HUES64 (cell line): ENCODE measurements at regions not wholly inside any gene's neighbourhood (a gene's known extent, or its start where the extent isn't known, plus 50 kb on each side); places are given as distances from the start of the nearest gene placed in this dataset.

ENCODE experiments used
- H3K27ac ChIP-seq: 2 replicates; pipeline ENCODE4 v1.7.0; 2013; ENCODE audit warnings: low read depth, low read length, inconsistent platforms
- H3K27me3 ChIP-seq: 2 replicates; pipeline ENCODE4 v1.6.1; 2013; ENCODE audit warnings: mild to moderate bottlenecking, low read length; ENCODE audit not compliant: insufficient read depth
- H3K36me3 ChIP-seq: 2 replicates; pipeline ENCODE4 v1.6.1; 2013; ENCODE audit warnings: mild to moderate bottlenecking, low read length; ENCODE audit not compliant: insufficient read depth
- H3K4me1 ChIP-seq: 2 replicates; pipeline ENCODE4 v1.6.1; 2013; ENCODE audit warnings: mild to moderate bottlenecking, low read length, moderate library complexity; ENCODE audit not compliant: insufficient read depth
- H3K4me3 ChIP-seq: 2 replicates; pipeline ENCODE4 v1.5.1; 2013; ENCODE audit warnings: mild to moderate bottlenecking, low read length, moderate library complexity
- H3K9ac ChIP-seq: 2 replicates; pipeline ENCODE4 v1.6.1; 2013; ENCODE audit warnings: mild to moderate bottlenecking, low read depth, low read length
- H3K9me3 ChIP-seq: 2 replicates; pipeline ENCODE4 v1.6.1; 2013; ENCODE audit warnings: low read depth, low read length; ENCODE audit not compliant: insufficient read depth
- WGBS: fragments of 150-250, 120-280 bp; methylation state at CpG from one replicate; pipeline ENCODE4 v1.1.7; 2013; ENCODE audit warnings: missing lambda C conversion rate; 5-methylcytosine and 5-hydroxymethylcytosine counted together

GRCh38 chr3:5304188-5304587 is 116.7 kb downstream of the EDEM1 start:
- no peak overlapping the region for H3K4me3 ChIP-seq
- H3K27ac ChIP-seq = no peak overlapping the region
- no peak overlapping the region for H3K9ac ChIP-seq
- H3K9me3 ChIP-seq = no peaks in the 10 kb centered on the region
- no peaks in the 10 kb centered on the region; the same call in 1 of the 2 replicates for H3K4me1 ChIP-seq
- no peaks in the 10 kb centered on the region for H3K27me3 ChIP-seq
- no peaks in the 10 kb centered on the region for H3K36me3 ChIP-seq
- WGBS = 100% methylated on average over 1 of the region's 1 CpG

GRCh38 chr3:5304789-5305683 is 117.5 kb downstream of the EDEM1 start:
- H3K4me3 ChIP-seq = no peak overlapping the region
- no peak overlapping the region for H3K27ac ChIP-seq
- no peaks in the 10 kb centered on the region for H3K9me3 ChIP-seq
- WGBS = 66% methylated on average over 13 of the region's 13 CpGs
- no peak overlapping the region for H3K9ac ChIP-seq
- H3K27me3 ChIP-seq = no peaks in the 10 kb centered on the region
- no peaks in the 10 kb centered on the region; the same call in 1 of the 2 replicates for H3K4me1 ChIP-seq
- H3K36me3 ChIP-seq = no peaks in the 10 kb centered on the region

GRCh38 chr3:5305684-5305989 is 118.1 kb downstream of the EDEM1 start:
- Histone ChIP-seq H3K4me3 (no peak overlapping the region), H3K9me3 (no peaks in the 10 kb centered on the region), H3K27me3 (no peaks in the 10 kb centered on the region), H3K9ac (no peak overlapping the region), H3K36me3 (no peaks in the 10 kb centered on the region), H3K27ac (no peak overlapping the region), H3K4me1 (no peaks in the 10 kb centered on the region; the same call in 1 of the 2 replicates)
- 78% methylated on average over 2 of the region's 3 CpGs for WGBS

GRCh38 chr3:5309171-5309570 is 121.7 kb downstream of the EDEM1 start:
- Histone ChIP-seq H3K9me3 (no peaks in the 10 kb centered on the region), H3K4me1 (no peaks in the 10 kb centered on the region; the same call in 1 of the 2 replicates), H3K4me3 (no peak overlapping the region), H3K27ac (no peak overlapping the region), H3K36me3 (no peaks in the 10 kb centered on the region), H3K27me3 (no peaks in the 10 kb centered on the region), H3K9ac (no peak overlapping the region)
- 92% methylated on average over 4 of the region's 4 CpGs for WGBS

- H3K4me1 ChIP-seq = no peaks in the 10 kb centered on the region; the same call in 1 of the 2 replicates
- no peaks in the 10 kb centered on the region for H3K9me3 ChIP-seq
- H3K9ac ChIP-seq = no peak overlapping the region
- no peak overlapping the region for H3K4me3 ChIP-seq
- H3K27me3 ChIP-seq = no peaks in the 10 kb centered on the region
- no peak overlapping the region for H3K27ac ChIP-seq
- no peaks in the 10 kb centered on the region for H3K36me3 ChIP-seq
- WGBS = 80% methylated on average over 2 of the region's 3 CpGs
These were observed 122.1 kb downstream of the EDEM1 start for GRCh38 chr3:5309602-5310001.

- H3K9me3 ChIP-seq = no peaks in the 10 kb centered on the region
- H3K4me3 ChIP-seq = no peak overlapping the region
- no peak overlapping the region for H3K9ac ChIP-seq
- H3K27me3 ChIP-seq = no peaks in the 10 kb centered on the region
- no peak overlapping the region for H3K27ac ChIP-seq
- no peaks in the 10 kb centered on the region; the same call in 1 of the 2 replicates for H3K4me1 ChIP-seq
- no peaks in the 10 kb centered on the region for H3K36me3 ChIP-seq
- WGBS = 94% methylated on average over 5 of the region's 5 CpGs
These were observed 123.0 kb downstream of the EDEM1 start for GRCh38 chr3:5310509-5310908.

GRCh38 chr3:5312290-5312689 is 124.8 kb downstream of the EDEM1 start:
- H3K9me3 ChIP-seq = no peaks in the 10 kb centered on the region
- H3K27me3 ChIP-seq = no peaks in the 10 kb centered on the region
- no peak overlapping the region for H3K27ac ChIP-seq
- WGBS = 93% methylated on average over 3 of the region's 3 CpGs
- no peak overlapping the region for H3K9ac ChIP-seq
- H3K4me3 ChIP-seq = no peak overlapping the region
- H3K4me1 ChIP-seq = no peaks in the 10 kb centered on the region
- H3K36me3 ChIP-seq = no peaks in the 10 kb centered on the region

GRCh38 chr3:5314897-5315296 is 127.4 kb downstream of the EDEM1 start:
- no peak overlapping the region for H3K4me3 ChIP-seq
- 87% methylated on average over 1 of the region's 1 CpG for WGBS
- H3K27me3 ChIP-seq = no peaks in the 10 kb centered on the region
- no peak overlapping the region for H3K27ac ChIP-seq
- no peaks in the 10 kb centered on the region for H3K36me3 ChIP-seq
- no peaks in the 10 kb centered on the region for H3K4me1 ChIP-seq
- no peak overlapping the region for H3K9ac ChIP-seq
- H3K9me3 ChIP-seq = no peaks in the 10 kb centered on the region

- no peaks in the 10 kb centered on the region for H3K9me3 ChIP-seq
- 88% methylated on average over 5 of the region's 5 CpGs for WGBS
- H3K27me3 ChIP-seq = no peaks in the 10 kb centered on the region
- H3K4me3 ChIP-seq = no peak overlapping the region
- no peaks in the 10 kb centered on the region; the same call in 1 of the 2 replicates for H3K4me1 ChIP-seq
- H3K27ac ChIP-seq = no peak overlapping the region
- no peak overlapping the region for H3K9ac ChIP-seq
- no peaks in the 10 kb centered on the region for H3K36me3 ChIP-seq
These were observed 130.1 kb downstream of the EDEM1 start for GRCh38 chr3:5317557-5317956.

GRCh38 chr3:5319454-5319853 is 131.9 kb downstream of the EDEM1 start:
- Histone ChIP-seq H3K27me3 (no peaks in the 10 kb centered on the region), H3K9me3 (no peaks in the 10 kb centered on the region), H3K36me3 (no peaks in the 10 kb centered on the region), H3K4me1 (no peaks in the 10 kb centered on the region; the same call in 1 of the 2 replicates), H3K27ac (no peak overlapping the region), H3K9ac (no peak overlapping the region), H3K4me3 (no peak overlapping the region)
- 97% methylated on average over 2 of the region's 2 CpGs for WGBS

GRCh38 chr3:5321666-5322340 is 134.3 kb downstream of the EDEM1 start:
- H3K9me3 ChIP-seq = no peaks in the 10 kb centered on the region
- H3K9ac ChIP-seq = no peak overlapping the region
- H3K4me1 ChIP-seq = no peaks in the 10 kb centered on the region; the same call in 1 of the 2 replicates
- H3K27ac ChIP-seq = no peak overlapping the region
- no peaks in the 10 kb centered on the region for H3K36me3 ChIP-seq
- H3K27me3 ChIP-seq = no peaks in the 10 kb centered on the region
- H3K4me3 ChIP-seq = no peak overlapping the region
